ENCODE measurements at regions not wholly inside any gene's neighbourhood (a gene's known extent, or its start where the extent isn't known, plus 50 kb on each side); places are given as distances from the start of the nearest gene placed in this dataset.
A peak's percentile ranks its signal among the peaks of the same experiment; 100 is the strongest.

DNA sequence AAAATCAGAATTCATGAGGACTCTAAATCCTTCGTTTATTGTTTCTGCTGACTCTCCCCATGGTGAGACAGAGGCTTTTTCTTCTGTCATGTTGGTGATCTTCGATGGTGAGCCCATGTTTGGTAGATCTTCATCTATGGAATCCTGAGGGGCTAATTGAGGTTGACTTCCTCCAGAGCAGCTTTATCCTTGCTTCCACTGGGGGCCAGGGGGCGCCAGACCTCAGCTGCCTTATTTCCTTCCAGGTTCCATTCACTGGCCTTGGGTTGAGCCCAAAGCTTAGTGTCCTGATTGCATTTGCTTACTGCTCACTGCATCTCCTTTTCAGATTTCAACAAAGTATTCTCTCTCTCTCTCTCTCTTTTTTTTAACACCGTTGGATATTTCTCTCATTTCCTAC is 80.7 kb downstream of the GCC1 start:
- FAIRE-seq, result peak; percentile 48
- Histone ChIP-seq H3K27me3 (replicated peaks in 1 of 4; ENCODE audit: control insufficient read depth in 3 of 4, extremely low read depth in 1 of 4, insufficient read depth in 3 of 4, low read length in 3 of 4) (peaks cover 0 to 2% (median under 1%) of the 10 kb centered on the region in 4 experiments; a peak in 2 of 7 replicates), H3K4me2 (ENCODE audit: insufficient read depth in 1 of 2, low read depth in 2 of 2, low read length in 2 of 2) (no peak overlapping the region), H3K9ac (replicated peaks in 1 of 4; ENCODE audit: extremely low read depth in 1 of 4, low read depth in 3 of 4, low read length in 3 of 4) (no peak overlapping the region), H3K23ac (ENCODE audit: insufficient read length) (no peak overlapping the region), H3K14ac (ENCODE audit: insufficient read length) (no peak overlapping the region), H2BK120ac (replicated peaks; ENCODE audit: low read depth, low read length) (no peak overlapping the region), H2BK12ac (ENCODE audit: low read depth, low read length) (no peak overlapping the region), H4K91ac (replicated peaks; ENCODE audit: insufficient read length, low read length) (no peak overlapping the region), H3K4ac (replicated peaks; ENCODE audit: insufficient read length, low read depth, low read length) (no peak overlapping the region), H3K4me1 (replicated peaks in 1 of 4; ENCODE audit: control insufficient read depth in 3 of 4, insufficient read depth in 4 of 4, low read length in 3 of 4) (no peaks in the 10 kb centered on the region), H3K18ac (ENCODE audit: extremely low read depth, low read length) (no peak overlapping the region), H2BK5ac (ENCODE audit: low read depth, low read length) (no peak overlapping the region), H4K20me1 (replicated peaks in 1 of 2; ENCODE audit: control insufficient read depth in 1 of 2, insufficient read depth in 2 of 2, low read length in 2 of 2) (no peaks in the 10 kb centered on the region), H3K23me2 (ENCODE audit: low read depth, low read length) (no peaks in the 10 kb centered on the region), H3K9me3 (ENCODE audit: insufficient read depth in 2 of 2, low read depth in 1 of 2, low read length in 1 of 2) (no peaks in the 10 kb centered on the region), H3K79me2 (ENCODE audit: control insufficient read depth in 1 of 2, insufficient read depth in 2 of 2, low read length in 2 of 2) (no peaks in the 10 kb centered on the region), H3K4me3 (ENCODE audit: extremely low read depth in 1 of 4, insufficient read depth in 2 of 4, low read depth in 3 of 4, low read length in 4 of 4) (no peak overlapping the region), H3K56ac (replicated peaks; ENCODE audit: insufficient read length, low read depth, low read length) (no peak overlapping the region), H4K5ac (ENCODE audit: insufficient read length, low read depth, low read length) (no peak overlapping the region), H4K8ac (ENCODE audit: extremely low read depth, insufficient read depth, low read length) (no peak overlapping the region), H3K27ac (ENCODE audit: low read depth, low read length) (no peak overlapping the region), H2BK15ac (ENCODE audit: low read length) (no peak overlapping the region), H2AK5ac (ENCODE audit: low read depth, low read length) (no peak overlapping the region), H3K79me1 (ENCODE audit: low read depth, low read length) (no peaks in the 10 kb centered on the region), H3K36me3 (ENCODE audit: control insufficient read depth in 2 of 4, insufficient read depth in 4 of 4, low read length in 3 of 4) (no peaks in the 10 kb centered on the region), H2AFZ (ENCODE audit: low read length) (no peak overlapping the region), H2BK20ac (ENCODE audit: low read length) (no peak overlapping the region)
- peak; percentile 23 to 74 for DNase-seq (ENCODE audit: low read depth in 1 of 2, low spot score in 2 of 2)
- 34% methylated on average over 4 of the region's 4 CpGs; no CpG with 5 or more reads in 1 of the 2 experiments for WGBS, 2 experiments (ENCODE audit: extremely low coverage in 1 of 2, insufficient coverage in 1 of 2, insufficient read length in 1 of 2, insufficient replicate concordance in 2 of 2, low coverage in 1 of 2, low lambda C conversion rate in 2 of 2, missing lambda C conversion rate in 1 of 2)
- POLR2A ChIA-PET (ENCODE audit: partially characterized antibody), result no interaction called here
- TF ChIP-seq RFX5 (IDR thresholded peaks at IDR 0.05; ENCODE audit: borderline replicate concordance, low read depth, low read length), result no peak
- peak; percentile 68 to 73 for TF ChIP-seq RAD21 (IDR thresholded peaks at IDR 0.05 in 1 of 2, conservative IDR thresholded peaks at IDR 0.05 in 1 of 2; ENCODE audit: low read depth in 2 of 2, low read length in 2 of 2)
- no peak for TF ChIP-seq SRF (IDR thresholded peaks at IDR 0.05; ENCODE audit: low read depth, low read length)
- TF ChIP-seq JUN (IDR thresholded peaks at IDR 0.05; ENCODE audit: low read depth, low read length), result no peak
- TF ChIP-seq, protein P1, sequence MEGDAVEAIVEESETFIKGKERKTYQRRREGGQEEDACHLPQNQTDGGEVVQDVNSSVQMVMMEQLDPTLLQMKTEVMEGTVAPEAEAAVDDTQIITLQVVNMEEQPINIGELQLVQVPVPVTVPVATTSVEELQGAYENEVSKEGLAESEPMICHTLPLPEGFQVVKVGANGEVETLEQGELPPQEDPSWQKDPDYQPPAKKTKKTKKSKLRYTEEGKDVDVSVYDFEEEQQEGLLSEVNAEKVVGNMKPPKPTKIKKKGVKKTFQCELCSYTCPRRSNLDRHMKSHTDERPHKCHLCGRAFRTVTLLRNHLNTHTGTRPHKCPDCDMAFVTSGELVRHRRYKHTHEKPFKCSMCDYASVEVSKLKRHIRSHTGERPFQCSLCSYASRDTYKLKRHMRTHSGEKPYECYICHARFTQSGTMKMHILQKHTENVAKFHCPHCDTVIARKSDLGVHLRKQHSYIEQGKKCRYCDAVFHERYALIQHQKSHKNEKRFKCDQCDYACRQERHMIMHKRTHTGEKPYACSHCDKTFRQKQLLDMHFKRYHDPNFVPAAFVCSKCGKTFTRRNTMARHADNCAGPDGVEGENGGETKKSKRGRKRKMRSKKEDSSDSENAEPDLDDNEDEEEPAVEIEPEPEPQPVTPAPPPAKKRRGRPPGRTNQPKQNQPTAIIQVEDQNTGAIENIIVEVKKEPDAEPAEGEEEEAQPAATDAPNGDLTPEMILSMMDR (IDR thresholded peaks at IDR 0.05; ENCODE audit: control extremely low read depth in 1 of 3, insufficient read depth in 1 of 3, low read depth in 1 of 3, low read length in 3 of 3), result peak; percentile 80 to 85 (median 81)
- CTCF ChIA-PET (ENCODE audit: partially characterized antibody), result interaction anchor here (0.6 to 2.7 kb wide), 25 partner anchors 9 to 642 kb away, joined by 3 to 14 read pairs (median 4); partner anchors contain the start of gene PAX4
